Activated T-cell treated with anti-CD3 and anti-CD28 coated beads, Interleukin-2, amount 50 U/mL, for 72 hours (primary cell): ENCODE measurements at regions not wholly inside any gene's neighbourhood (a gene's known extent, or its start where the extent isn't known, plus 50 kb on each side); places are given as distances from the start of the nearest gene placed in this dataset.

Experiments used
- ATAC-seq, 2 donors: fragments of 150-1000 bp; cut with Tn5 transposase; replicated peaks in 1 of 2; 2 replicates each; pipeline ENCODE4 v1.10.0; 2021; ENCODE audit warnings: moderate library complexity in 2 of 2, mild to moderate bottlenecking in 1 of 2
- DNase-seq, 2 donors: peaks; one replicate each; pipeline ENCODE4 v3.0.0; 2021 to 2022; ENCODE audit warnings: mixed read lengths in 1 of 2
- H3K27ac Mint-ChIP-seq: one replicate; pipeline ENCODE4 v1.8.0; 2022; ENCODE audit warnings: mild to moderate bottlenecking, moderate library complexity, mixed read lengths
- H3K27me3 Mint-ChIP-seq: one replicate; pipeline ENCODE4 v1.8.0; 2022; ENCODE audit warnings: low read depth, mixed read lengths
- H3K36me3 Mint-ChIP-seq, 2 donors: one replicate each; pipeline ENCODE4 v1.8.0; 2022; ENCODE audit warnings: mixed read lengths in 2 of 2, mild to moderate bottlenecking in 1 of 2; ENCODE audit not compliant: insufficient read depth in 2 of 2
- H3K4me1 Mint-ChIP-seq: one replicate; pipeline ENCODE4 v1.8.0; 2022; ENCODE audit warnings: low read depth, mixed read lengths
- H3K4me3 Mint-ChIP-seq, 2 donors: one replicate each; pipeline ENCODE4 v1.8.0; 2022; ENCODE audit warnings: mild to moderate bottlenecking in 2 of 2, mixed read lengths in 2 of 2, moderate library complexity in 2 of 2
- H3K9me3 Mint-ChIP-seq, 2 donors: one replicate each; pipeline ENCODE4 v1.8.0; 2022; ENCODE audit warnings: mixed read lengths in 2 of 2

DNA sequence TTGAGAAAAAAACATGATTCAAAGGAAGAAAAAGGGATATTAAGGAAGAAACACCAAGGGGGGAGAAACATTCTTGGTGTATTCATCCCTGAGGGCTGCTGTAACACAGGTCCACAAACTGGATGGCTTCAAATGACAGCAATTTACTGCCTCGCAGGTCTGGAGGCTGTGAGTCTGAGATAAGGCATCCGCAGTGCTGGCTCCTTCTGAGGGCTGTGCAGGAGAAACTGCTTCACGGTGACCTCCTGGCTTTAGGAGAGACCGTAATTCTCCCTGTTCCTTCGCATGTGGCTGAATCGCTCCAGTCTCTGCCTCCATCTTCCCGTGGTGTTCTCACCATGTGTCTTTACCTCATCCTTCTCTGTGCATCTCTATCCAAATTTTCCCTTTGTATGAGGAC lies 490.7 kb downstream of the EIPR1 start:
- H3K27me3 Mint-ChIP-seq: peaks cover 17% of the 10 kb centered on the region
- DNase-seq: no peak
- H3K27ac Mint-ChIP-seq: no peak overlapping the region
- peaks cover 5 to 10% of the 10 kb centered on the region in 2 donors for H3K36me3 Mint-ChIP-seq
- no peak overlapping the region for H3K4me3 Mint-ChIP-seq
- peaks cover 5 to 8% of the 10 kb centered on the region in 2 donors for H3K9me3 Mint-ChIP-seq
- ATAC-seq: no peak
- no peaks in the 10 kb centered on the region for H3K4me1 Mint-ChIP-seq

GRCh38 chr2:2881499-2881898 lies 496.1 kb downstream of the EIPR1 start:
- Mint-ChIP-seq H3K27ac (no peak overlapping the region), H3K4me1 (no peaks in the 10 kb centered on the region), H3K36me3 (peaks cover 5 to 10% of the 10 kb centered on the region in 2 donors), H3K4me3 (no peak overlapping the region), H3K27me3 (peaks cover 7% of the 10 kb centered on the region), H3K9me3 (peaks cover 5 to 8% of the 10 kb centered on the region in 2 donors)
- ATAC-seq (no peak), DNase-seq (no peak)

DNA sequence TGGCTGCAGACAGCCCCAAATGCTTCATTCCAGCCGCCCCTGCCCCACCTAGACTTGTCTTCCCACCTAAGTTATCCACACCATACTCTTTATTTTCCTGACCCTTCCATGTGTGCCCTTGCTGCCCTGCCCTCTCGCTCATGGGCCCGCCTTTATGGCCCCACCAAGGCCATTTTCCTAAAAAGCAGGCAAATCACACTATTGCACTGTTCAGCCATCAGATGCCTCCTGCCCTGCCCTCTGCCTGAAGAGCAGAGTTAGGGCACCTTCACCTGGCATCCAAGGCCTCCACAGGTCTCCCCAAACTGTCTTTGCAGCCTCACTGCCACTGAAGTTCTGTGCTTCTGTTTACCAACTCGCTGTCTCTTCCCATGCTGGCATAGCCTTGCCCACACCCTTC lies 496.7 kb downstream of the EIPR1 start:
- no peak for ATAC-seq
- H3K27me3 Mint-ChIP-seq: peaks cover 6% of the 10 kb centered on the region

GRCh38 chr2:2879781-2880180 lies 497.8 kb downstream of the EIPR1 start:
- peaks cover 6% of the 10 kb centered on the region for H3K27me3 Mint-ChIP-seq
- peaks cover 5 to 10% of the 10 kb centered on the region in 2 donors for H3K36me3 Mint-ChIP-seq
- H3K27ac Mint-ChIP-seq: no peak overlapping the region
- no peaks in the 10 kb centered on the region for H3K4me1 Mint-ChIP-seq
- DNase-seq (no peak), ATAC-seq (no peak)
- H3K9me3 Mint-ChIP-seq: peaks cover 5 to 8% of the 10 kb centered on the region in 2 donors
- no peak overlapping the region for H3K4me3 Mint-ChIP-seq

More for the DNA sequence above, 496.7 kb downstream of the EIPR1 start:
- peaks cover 5 to 10% of the 10 kb centered on the region in 2 donors for H3K36me3 Mint-ChIP-seq
- no peak for DNase-seq
- no peaks in the 10 kb centered on the region for H3K4me1 Mint-ChIP-seq
- H3K27ac Mint-ChIP-seq: no peak overlapping the region
- no peak overlapping the region for H3K4me3 Mint-ChIP-seq
- H3K9me3 Mint-ChIP-seq: peaks cover 5 to 8% of the 10 kb centered on the region in 2 donors

GRCh38 chr2:2879071-2879470 lies 498.5 kb downstream of the EIPR1 start:
- peaks cover 6% of the 10 kb centered on the region for H3K27me3 Mint-ChIP-seq
- no peaks in the 10 kb centered on the region for H3K4me1 Mint-ChIP-seq
- peaks cover 5 to 10% of the 10 kb centered on the region in 2 donors for H3K36me3 Mint-ChIP-seq
- ATAC-seq: no peak
- no peak overlapping the region for H3K27ac Mint-ChIP-seq
- H3K9me3 Mint-ChIP-seq: peaks cover 5 to 8% of the 10 kb centered on the region in 2 donors
- H3K4me3 Mint-ChIP-seq: no peak overlapping the region
- no peak for DNase-seq

- ATAC-seq (no peak), DNase-seq (no peak)
- no peak overlapping the region for H3K27ac Mint-ChIP-seq
- H3K4me1 Mint-ChIP-seq: no peaks in the 10 kb centered on the region
- peaks cover 0 to 1% of the 10 kb centered on the region in 2 donors for H3K9me3 Mint-ChIP-seq
- H3K27me3 Mint-ChIP-seq: no peaks in the 10 kb centered on the region
- no peak overlapping the region for H3K4me3 Mint-ChIP-seq
- H3K36me3 Mint-ChIP-seq: no peaks in the 10 kb centered on the region
Measured at GRCh38 chr2:2877427-2877826, 500.2 kb downstream of the EIPR1 start.

DNA sequence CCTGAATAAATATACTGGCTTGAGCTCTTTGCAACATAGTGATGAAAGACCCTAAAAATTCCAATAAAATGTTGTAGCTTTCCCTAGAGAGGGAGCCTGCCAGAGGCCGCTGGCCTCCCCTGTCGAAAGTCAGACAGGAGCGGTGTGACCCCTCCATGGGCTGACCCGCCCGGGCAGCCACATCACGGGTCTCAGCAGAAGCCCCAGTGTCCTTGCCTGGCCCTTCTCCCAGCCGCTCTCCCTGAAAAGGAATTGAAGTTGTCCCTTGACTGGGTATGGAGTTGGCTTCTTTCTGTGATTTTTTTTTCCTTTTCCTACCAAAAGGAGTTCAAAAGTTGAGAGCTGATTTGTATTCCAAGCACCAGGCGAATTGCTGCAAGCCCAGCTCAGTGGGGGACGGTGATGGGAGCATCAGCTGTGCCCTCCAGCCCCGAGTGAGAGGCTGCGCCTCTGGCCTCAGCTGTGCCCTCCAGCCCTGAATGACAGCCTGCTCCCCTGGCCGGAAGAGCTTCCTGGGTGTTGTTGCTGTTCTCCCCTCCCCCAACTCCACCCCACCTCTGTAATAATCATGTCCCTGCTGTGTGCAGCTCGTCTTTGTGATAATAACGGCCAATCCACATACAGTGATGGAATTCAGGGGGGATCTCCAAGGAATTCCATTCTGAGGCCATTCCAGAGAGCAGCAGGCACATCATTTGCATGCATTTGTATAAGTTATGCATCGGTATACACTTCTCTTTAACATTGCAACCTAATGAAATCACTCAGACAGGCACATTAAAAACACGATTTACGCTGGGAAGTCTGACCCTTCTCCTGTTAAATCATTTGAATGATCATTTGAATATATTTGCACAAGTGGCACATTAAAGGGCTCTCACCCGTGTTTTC lies 501.0 kb downstream of the EIPR1 start:
- H3K36me3 Mint-ChIP-seq: no peaks in the 10 kb centered on the region
- H3K4me1 Mint-ChIP-seq: no peaks in the 10 kb centered on the region
- H3K27me3 Mint-ChIP-seq: no peaks in the 10 kb centered on the region
- no peak overlapping the region for H3K4me3 Mint-ChIP-seq
- no peaks in the 10 kb centered on the region for H3K9me3 Mint-ChIP-seq
- H3K27ac Mint-ChIP-seq: no peak overlapping the region
- ATAC-seq (no peak), DNase-seq (no peak)

GRCh38 chr2:2875831-2876230 lies 501.8 kb downstream of the EIPR1 start:
- H3K36me3 Mint-ChIP-seq: no peaks in the 10 kb centered on the region
- no peak overlapping the region for H3K27ac Mint-ChIP-seq
- ATAC-seq (no peak), DNase-seq (no peak)
- no peaks in the 10 kb centered on the region for H3K27me3 Mint-ChIP-seq
- H3K4me1 Mint-ChIP-seq: no peaks in the 10 kb centered on the region
- H3K4me3 Mint-ChIP-seq: no peak overlapping the region
- no peaks in the 10 kb centered on the region for H3K9me3 Mint-ChIP-seq

- H3K27ac Mint-ChIP-seq: no peak overlapping the region
- DNase-seq (no peak), ATAC-seq (no peak)
- H3K4me1 Mint-ChIP-seq: no peaks in the 10 kb centered on the region
- H3K27me3 Mint-ChIP-seq: no peaks in the 10 kb centered on the region
- H3K4me3 Mint-ChIP-seq: no peak overlapping the region
- H3K9me3 Mint-ChIP-seq: no peaks in the 10 kb centered on the region
- H3K36me3 Mint-ChIP-seq: no peaks in the 10 kb centered on the region
Measured at GRCh38 chr2:2875296-2875695, 502.3 kb downstream of the EIPR1 start.

- Mint-ChIP-seq H3K9me3 (no peaks in the 10 kb centered on the region), H3K4me1 (no peaks in the 10 kb centered on the region), H3K27ac (no peak overlapping the region), H3K36me3 (no peaks in the 10 kb centered on the region), H3K4me3 (no peak overlapping the region), H3K27me3 (no peaks in the 10 kb centered on the region)
- no peak for ATAC-seq
- DNase-seq: no peak
Measured at GRCh38 chr2:2874805-2875204, 502.8 kb downstream of the EIPR1 start.

GRCh38 chr2:2874341-2874740 lies 503.3 kb downstream of the EIPR1 start:
- DNase-seq (no peak), ATAC-seq (no peak)
- Mint-ChIP-seq H3K9me3 (no peaks in the 10 kb centered on the region), H3K27ac (no peak overlapping the region), H3K36me3 (no peaks in the 10 kb centered on the region), H3K27me3 (no peaks in the 10 kb centered on the region), H3K4me1 (no peaks in the 10 kb centered on the region), H3K4me3 (no peak overlapping the region)

- DNase-seq: no peak
- no peak overlapping the region for H3K27ac Mint-ChIP-seq
- H3K9me3 Mint-ChIP-seq: no peaks in the 10 kb centered on the region
- no peak for ATAC-seq
- H3K27me3 Mint-ChIP-seq: no peaks in the 10 kb centered on the region
- no peaks in the 10 kb centered on the region for H3K36me3 Mint-ChIP-seq
- no peak overlapping the region for H3K4me3 Mint-ChIP-seq
- H3K4me1 Mint-ChIP-seq: no peaks in the 10 kb centered on the region
Measured at GRCh38 chr2:2873450-2873811, 504.2 kb downstream of the EIPR1 start.

DNA sequence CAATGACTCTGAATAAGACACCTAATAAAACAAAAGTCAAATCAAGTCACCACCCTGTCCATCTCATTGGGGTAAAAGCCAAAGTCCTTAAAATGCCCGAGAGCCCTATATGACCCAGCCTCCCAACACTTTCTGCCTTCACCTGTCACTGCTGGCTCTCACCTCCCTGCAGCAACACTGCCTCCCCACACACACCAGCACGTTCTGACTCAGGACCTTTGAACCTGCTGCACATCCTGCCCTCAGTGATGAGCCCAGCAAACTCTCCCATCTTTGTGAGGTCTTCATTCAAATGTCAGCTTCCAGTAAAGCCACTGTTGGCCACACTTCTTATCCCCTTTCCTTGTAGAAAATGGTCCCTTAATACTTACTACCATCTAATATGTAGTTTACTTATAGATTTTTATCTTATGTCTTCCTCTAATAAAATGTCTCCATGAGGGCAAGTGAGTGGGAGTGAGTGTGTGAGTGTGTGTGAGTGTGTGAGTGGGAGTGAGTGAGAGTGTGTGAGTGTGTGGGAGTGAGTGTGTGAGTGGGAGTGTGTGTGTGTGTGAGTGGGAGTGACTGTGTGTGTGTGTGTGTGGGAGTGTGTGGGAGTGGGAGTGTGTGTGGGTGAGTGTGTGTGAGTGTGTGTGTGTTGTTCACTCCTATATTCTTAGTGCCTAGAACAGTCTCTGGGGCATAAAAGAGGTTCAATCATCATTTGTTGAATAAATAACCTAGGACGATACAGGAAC lies 504.7 kb downstream of the EIPR1 start:
- Mint-ChIP-seq H3K4me3 (no peak overlapping the region), H3K27me3 (no peaks in the 10 kb centered on the region), H3K9me3 (no peaks in the 10 kb centered on the region), H3K27ac (no peak overlapping the region), H3K4me1 (no peaks in the 10 kb centered on the region), H3K36me3 (no peaks in the 10 kb centered on the region)
- no peak for ATAC-seq
- DNase-seq: no peak
